ENCODE measurements at regions not wholly inside any gene's neighbourhood (a gene's known extent, or its start where the extent isn't known, plus 50 kb on each side); places are given as distances from the start of the nearest gene placed in this dataset.
A peak's percentile ranks its signal among the peaks of the same experiment; 100 is the strongest.

GRCh38 chr2:81213598-81213997, 909.0 kb upstream of the LRRTM1 start:
- Mint-ChIP-seq H3K9me3 (peaks cover 2 to 32% (median 14%) of the 10 kb centered on the region in 11 donors), H3K36me3 (peaks cover 0 to 5% (median 0%) of the 10 kb centered on the region in 5 donors), H3K4me1 (no peaks in the 10 kb centered on the region), H3K27ac (no peak overlapping the region), H3K27me3 (no peaks in the 10 kb centered on the region), H3K4me3 (no peak overlapping the region)
- intact Hi-C loops (cut with micrococcal nuclease), result no loop called here
- DNase-seq (no peak), ATAC-seq (no peak)
- Histone ChIP-seq H3K27me3 (ENCODE audit: control insufficient read depth in 2 of 2, insufficient read depth in 2 of 2, low read length in 2 of 2) (no peaks in the 10 kb centered on the region), H3K4me3 (ENCODE audit: low read length) (no peak overlapping the region), H3K4me1 (ENCODE audit: control insufficient read depth in 2 of 2, insufficient read depth in 2 of 2, low read length in 2 of 2) (no peaks in the 10 kb centered on the region), H3K9me3 (ENCODE audit: control insufficient read depth in 2 of 3, low read length in 3 of 3) (no peaks in the 10 kb centered on the region), H3K36me3 (ENCODE audit: control insufficient read depth in 2 of 3, insufficient read depth in 3 of 3, low read length in 3 of 3) (no peaks in the 10 kb centered on the region), H3K27ac (ENCODE audit: low read depth, low read length) (no peak overlapping the region)
- CTCF ChIA-PET, result no interaction called here
- POLR2A ChIA-PET, result no interaction called here

- no peak for DNase-seq
- Mint-ChIP-seq H3K36me3 (peaks cover 0 to 5% (median 0%) of the 10 kb centered on the region in 5 donors), H3K4me3 (no peak overlapping the region), H3K9me3 (peaks cover 3 to 38% (median 15%) of the 10 kb centered on the region in 11 donors), H3K27me3 (no peaks in the 10 kb centered on the region), H3K27ac (no peak overlapping the region), H3K4me1 (no peaks in the 10 kb centered on the region)
- no peaks in the 10 kb centered on the region for H3K9me3 ChIP-seq (ENCODE audit: control insufficient read depth in 2 of 3, low read length in 3 of 3)
- no peaks in the 10 kb centered on the region for H3K36me3 ChIP-seq (ENCODE audit: control insufficient read depth in 2 of 3, insufficient read depth in 3 of 3, low read length in 3 of 3)
- H3K4me1 ChIP-seq (ENCODE audit: control insufficient read depth in 2 of 2, insufficient read depth in 2 of 2, low read length in 2 of 2), result no peaks in the 10 kb centered on the region
- H3K27ac ChIP-seq (ENCODE audit: low read depth, low read length), result no peak overlapping the region
- no peak overlapping the region for H3K4me3 ChIP-seq (ENCODE audit: low read length)
- no peaks in the 10 kb centered on the region for H3K27me3 ChIP-seq (ENCODE audit: control insufficient read depth in 2 of 2, insufficient read depth in 2 of 2, low read length in 2 of 2)
- ATAC-seq, result no peak
- intact Hi-C loops (cut with micrococcal nuclease), result no loop called here
- POLR2A ChIA-PET, result no interaction called here
- CTCF ChIA-PET, result no interaction called here
These were observed 901.7 kb upstream of the LRRTM1 start for GRCh38 chr2:81206216-81206615.

- Histone ChIP-seq H3K4me3 (ENCODE audit: low read length) (no peak overlapping the region), H3K27me3 (ENCODE audit: control insufficient read depth in 2 of 2, insufficient read depth in 2 of 2, low read length in 2 of 2) (no peaks in the 10 kb centered on the region), H3K36me3 (ENCODE audit: control insufficient read depth in 2 of 3, insufficient read depth in 3 of 3, low read length in 3 of 3) (no peaks in the 10 kb centered on the region), H3K27ac (ENCODE audit: low read depth, low read length) (no peak overlapping the region), H3K9me3 (ENCODE audit: control insufficient read depth in 2 of 3, low read length in 3 of 3) (peaks cover 0 to 17% (median 0%) of the 10 kb centered on the region in 3 experiments), H3K4me1 (ENCODE audit: control insufficient read depth in 2 of 2, insufficient read depth in 2 of 2, low read length in 2 of 2) (no peaks in the 10 kb centered on the region)
- intact Hi-C loops (cut with micrococcal nuclease), result no loop called here
- Mint-ChIP-seq H3K4me3 (no peak overlapping the region), H3K9me3 (peaks cover 0 to 18% (median 8%) of the 10 kb centered on the region in 11 donors), H3K27ac (no peak overlapping the region), H3K27me3 (no peaks in the 10 kb centered on the region), H3K4me1 (no peaks in the 10 kb centered on the region), H3K36me3 (peaks cover 0 to 4% (median 0%) of the 10 kb centered on the region in 5 donors)
- DNase-seq, result no peak
- ATAC-seq, result no peak
- POLR2A ChIA-PET, result no interaction called here
- CTCF ChIA-PET, result no interaction called here
These were observed 892.5 kb upstream of the LRRTM1 start for GRCh38 chr2:81196933-81197628.

- Histone ChIP-seq H3K4me1 (ENCODE audit: control insufficient read depth in 2 of 2, insufficient read depth in 2 of 2, low read length in 2 of 2) (no peaks in the 10 kb centered on the region), H3K9me3 (ENCODE audit: control insufficient read depth in 2 of 3, low read length in 3 of 3) (peaks cover 0 to 17% (median 0%) of the 10 kb centered on the region in 3 experiments), H3K36me3 (ENCODE audit: control insufficient read depth in 2 of 3, insufficient read depth in 3 of 3, low read length in 3 of 3) (no peaks in the 10 kb centered on the region), H3K4me3 (ENCODE audit: low read length) (no peak overlapping the region), H3K27me3 (ENCODE audit: control insufficient read depth in 2 of 2, insufficient read depth in 2 of 2, low read length in 2 of 2) (no peaks in the 10 kb centered on the region), H3K27ac (ENCODE audit: low read depth, low read length) (no peak overlapping the region)
- Mint-ChIP-seq H3K36me3 (peaks cover 0 to 4% (median 0%) of the 10 kb centered on the region in 5 donors), H3K4me3 (no peak overlapping the region), H3K27ac (no peak overlapping the region), H3K9me3 (peaks cover 0 to 21% (median 9%) of the 10 kb centered on the region in 11 donors), H3K4me1 (no peaks in the 10 kb centered on the region), H3K27me3 (no peaks in the 10 kb centered on the region)
- intact Hi-C loops (cut with micrococcal nuclease), result no loop called here
- ATAC-seq (no peak), DNase-seq (no peak)
- ChIA-PET POLR2A (no interaction called here), CTCF (no interaction called here)
These were observed 891.9 kb upstream of the LRRTM1 start for GRCh38 chr2:81196383-81196851.

GRCh38 chr2:81195774-81196382, 891.3 kb upstream of the LRRTM1 start:
- H3K4me3 ChIP-seq (ENCODE audit: low read length), result no peak overlapping the region
- CTCF ChIA-PET, result no interaction called here
- H3K27ac ChIP-seq (ENCODE audit: low read depth, low read length), result no peak overlapping the region
- intact Hi-C loops (cut with micrococcal nuclease), result no loop called here
- POLR2A ChIA-PET, result no interaction called here
- Mint-ChIP-seq H3K4me1 (no peaks in the 10 kb centered on the region), H3K4me3 (no peak overlapping the region), H3K36me3 (peaks cover 0 to 4% (median 0%) of the 10 kb centered on the region in 5 donors), H3K9me3 (peaks cover 0 to 21% (median 9%) of the 10 kb centered on the region in 11 donors), H3K27ac (no peak overlapping the region), H3K27me3 (no peaks in the 10 kb centered on the region)
- no peak for ATAC-seq
- no peaks in the 10 kb centered on the region for H3K36me3 ChIP-seq (ENCODE audit: control insufficient read depth in 2 of 3, insufficient read depth in 3 of 3, low read length in 3 of 3)
- H3K4me1 ChIP-seq (ENCODE audit: control insufficient read depth in 2 of 2, insufficient read depth in 2 of 2, low read length in 2 of 2), result no peaks in the 10 kb centered on the region
- peaks cover 0 to 17% (median 0%) of the 10 kb centered on the region in 3 experiments for H3K9me3 ChIP-seq (ENCODE audit: control insufficient read depth in 2 of 3, low read length in 3 of 3)
- H3K27me3 ChIP-seq (ENCODE audit: control insufficient read depth in 2 of 2, insufficient read depth in 2 of 2, low read length in 2 of 2), result no peaks in the 10 kb centered on the region
- DNase-seq, result no peak

GRCh38 chr2:81195017-81195773, 890.6 kb upstream of the LRRTM1 start:
- Histone ChIP-seq H3K27ac (ENCODE audit: low read depth, low read length) (no peak overlapping the region), H3K4me3 (ENCODE audit: low read length) (no peak overlapping the region), H3K9me3 (ENCODE audit: control insufficient read depth in 2 of 3, low read length in 3 of 3) (peaks cover 0 to 17% (median 0%) of the 10 kb centered on the region in 3 experiments), H3K4me1 (ENCODE audit: control insufficient read depth in 2 of 2, insufficient read depth in 2 of 2, low read length in 2 of 2) (no peaks in the 10 kb centered on the region), H3K27me3 (ENCODE audit: control insufficient read depth in 2 of 2, insufficient read depth in 2 of 2, low read length in 2 of 2) (no peaks in the 10 kb centered on the region), H3K36me3 (ENCODE audit: control insufficient read depth in 2 of 3, insufficient read depth in 3 of 3, low read length in 3 of 3) (no peaks in the 10 kb centered on the region)
- Mint-ChIP-seq H3K36me3 (peaks cover 0 to 4% (median 0%) of the 10 kb centered on the region in 5 donors), H3K27me3 (no peaks in the 10 kb centered on the region), H3K4me1 (no peaks in the 10 kb centered on the region), H3K27ac (no peak overlapping the region), H3K9me3 (peaks cover 0 to 25% (median 9%) of the 10 kb centered on the region in 11 donors), H3K4me3 (no peak overlapping the region)
- DNase-seq (no peak), ATAC-seq (peak; percentile 27)
- CTCF ChIA-PET, result no interaction called here
- POLR2A ChIA-PET, result no interaction called here
- intact Hi-C loops (cut with micrococcal nuclease), result no loop called here
